ENCODE measurements at regions not wholly inside any gene's neighbourhood (a gene's known extent, or its start where the extent isn't known, plus 50 kb on each side); places are given as distances from the start of the nearest gene placed in this dataset.
A peak's percentile ranks its signal among the peaks of the same experiment; 100 is the strongest.

DNA sequence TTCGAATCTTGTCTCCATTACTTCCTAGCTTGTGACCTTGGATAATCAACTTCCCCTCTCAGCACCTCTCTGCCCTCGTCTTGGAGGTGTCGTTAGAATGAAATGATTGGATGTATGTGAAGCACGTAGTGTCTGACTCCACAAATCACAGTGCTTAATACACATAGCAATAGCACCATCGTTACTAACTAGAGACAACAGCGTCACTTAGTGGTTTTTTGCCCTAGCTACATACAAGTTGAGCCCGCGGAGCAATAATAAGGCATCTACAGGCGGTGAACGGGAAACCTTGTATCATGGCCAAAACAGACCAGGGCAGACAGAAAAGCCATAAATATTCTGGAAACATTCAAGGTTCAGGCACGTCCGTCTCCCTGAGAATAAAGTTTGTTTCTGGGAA, 154.9 kb downstream of the ASCL4 start:
- TF ChIP-seq POLR2A (IDR thresholded peaks at IDR 0.05) (no peak), CTCF (IDR thresholded peaks at IDR 0.05) (peak in 2 of 6 experiments; percentile 11 to 32)
- H3K27ac ChIP-seq, result no peak overlapping the region
- no peaks in the 10 kb centered on the region for H3K9me3 ChIP-seq
- H3K27me3 ChIP-seq, result no peaks in the 10 kb centered on the region
- no peak for DNase-seq
- no peaks in the 10 kb centered on the region for H3K4me1 ChIP-seq
- H3K4me3 ChIP-seq, result no peak overlapping the region
- H3K36me3 ChIP-seq, result no peaks in the 10 kb centered on the region

GRCh38 chr12:107931761-107932160, 157.3 kb downstream of the ASCL4 start:
- Histone ChIP-seq H3K27ac (no peak overlapping the region), H3K9me3 (no peaks in the 10 kb centered on the region), H3K4me1 (no peaks in the 10 kb centered on the region), H3K27me3 (no peaks in the 10 kb centered on the region), H3K36me3 (no peaks in the 10 kb centered on the region), H3K4me3 (no peak overlapping the region)
- no peak for DNase-seq
- TF ChIP-seq CTCF (IDR thresholded peaks at IDR 0.05) (no peak), POLR2A (IDR thresholded peaks at IDR 0.05) (no peak)

DNA sequence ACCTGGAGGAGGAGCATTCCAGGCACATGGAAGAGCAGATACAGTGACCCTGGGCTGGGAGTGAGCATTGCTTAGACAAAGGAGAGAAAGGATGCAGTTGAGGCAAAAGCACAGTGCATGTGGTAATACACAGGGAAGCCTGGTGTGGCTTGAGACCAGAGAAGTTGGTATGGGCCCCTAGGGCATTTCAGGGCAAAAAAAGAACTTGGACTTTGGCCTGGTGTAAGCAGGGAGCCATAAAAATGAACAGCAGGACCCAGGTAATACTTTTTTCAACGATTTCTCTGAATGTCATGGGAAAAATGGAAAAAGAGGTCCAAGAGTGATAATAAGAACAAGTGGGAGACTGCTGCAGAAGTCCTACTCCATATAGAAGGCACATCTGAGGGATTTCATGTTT, 163.9 kb downstream of the ASCL4 start:
- TF ChIP-seq POLR2A (IDR thresholded peaks at IDR 0.05), result no peak
- no peak for TF ChIP-seq CTCF (IDR thresholded peaks at IDR 0.05)
- Histone ChIP-seq H3K9me3 (no peaks in the 10 kb centered on the region), H3K27ac (no peak overlapping the region), H3K4me3 (no peak overlapping the region), H3K27me3 (no peaks in the 10 kb centered on the region), H3K4me1 (no peaks in the 10 kb centered on the region), H3K36me3 (no peaks in the 10 kb centered on the region)
- DNase-seq, result no peak

DNA sequence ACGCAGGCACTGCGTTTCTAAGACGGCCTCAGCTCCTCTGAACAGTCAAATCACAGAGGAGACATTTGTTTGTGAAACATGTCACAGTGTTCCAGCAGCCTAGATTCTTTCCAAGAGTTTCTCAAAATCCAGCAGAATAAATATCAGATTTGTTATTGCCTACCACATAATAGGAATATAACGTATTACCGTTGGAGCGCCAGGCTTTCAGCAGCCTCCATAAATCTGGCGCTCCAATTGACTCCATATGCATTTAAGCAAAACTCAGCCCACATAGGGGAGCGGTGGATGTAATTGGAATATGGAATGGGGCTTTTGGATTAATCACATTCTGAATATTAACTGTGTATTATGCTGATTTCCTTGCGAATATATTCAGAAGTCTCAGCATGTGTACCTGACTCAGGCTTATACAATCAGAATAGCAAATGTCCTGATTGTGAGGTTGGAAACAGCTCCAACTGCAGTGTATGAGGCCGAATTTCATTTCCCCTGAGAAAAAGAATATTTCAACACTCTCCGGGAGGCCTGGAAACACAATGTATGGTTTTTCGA, 174.0 kb downstream of the ASCL4 start:
- TF ChIP-seq POLR2A (IDR thresholded peaks at IDR 0.05), result no peak
- TF ChIP-seq CTCF (IDR thresholded peaks at IDR 0.05), result no peak
- no peak overlapping the region for H3K27ac ChIP-seq
- H3K4me1 ChIP-seq, result no peaks in the 10 kb centered on the region
- H3K27me3 ChIP-seq, result no peaks in the 10 kb centered on the region
- no peak for DNase-seq
- no peak overlapping the region for H3K4me3 ChIP-seq
- H3K9me3 ChIP-seq, result no peaks in the 10 kb centered on the region
- no peaks in the 10 kb centered on the region for H3K36me3 ChIP-seq

- no peak for DNase-seq
- H3K27me3 ChIP-seq, result no peaks in the 10 kb centered on the region
- H3K27ac ChIP-seq, result no peak overlapping the region
- no peaks in the 10 kb centered on the region for H3K9me3 ChIP-seq
- TF ChIP-seq POLR2A (IDR thresholded peaks at IDR 0.05), result no peak
- no peak for TF ChIP-seq CTCF (IDR thresholded peaks at IDR 0.05)
- no peak overlapping the region for H3K4me3 ChIP-seq
- H3K4me1 ChIP-seq, result no peaks in the 10 kb centered on the region
- H3K36me3 ChIP-seq, result no peaks in the 10 kb centered on the region
Measured at GRCh38 chr12:107951024-107951423, 176.5 kb downstream of the ASCL4 start.

All from Peyer's patch (tissue), 4 donors.